ENCODE measurements at regions not wholly inside any gene's neighbourhood (a gene's known extent, or its start where the extent isn't known, plus 50 kb on each side); places are given as distances from the start of the nearest gene placed in this dataset.

DNA sequence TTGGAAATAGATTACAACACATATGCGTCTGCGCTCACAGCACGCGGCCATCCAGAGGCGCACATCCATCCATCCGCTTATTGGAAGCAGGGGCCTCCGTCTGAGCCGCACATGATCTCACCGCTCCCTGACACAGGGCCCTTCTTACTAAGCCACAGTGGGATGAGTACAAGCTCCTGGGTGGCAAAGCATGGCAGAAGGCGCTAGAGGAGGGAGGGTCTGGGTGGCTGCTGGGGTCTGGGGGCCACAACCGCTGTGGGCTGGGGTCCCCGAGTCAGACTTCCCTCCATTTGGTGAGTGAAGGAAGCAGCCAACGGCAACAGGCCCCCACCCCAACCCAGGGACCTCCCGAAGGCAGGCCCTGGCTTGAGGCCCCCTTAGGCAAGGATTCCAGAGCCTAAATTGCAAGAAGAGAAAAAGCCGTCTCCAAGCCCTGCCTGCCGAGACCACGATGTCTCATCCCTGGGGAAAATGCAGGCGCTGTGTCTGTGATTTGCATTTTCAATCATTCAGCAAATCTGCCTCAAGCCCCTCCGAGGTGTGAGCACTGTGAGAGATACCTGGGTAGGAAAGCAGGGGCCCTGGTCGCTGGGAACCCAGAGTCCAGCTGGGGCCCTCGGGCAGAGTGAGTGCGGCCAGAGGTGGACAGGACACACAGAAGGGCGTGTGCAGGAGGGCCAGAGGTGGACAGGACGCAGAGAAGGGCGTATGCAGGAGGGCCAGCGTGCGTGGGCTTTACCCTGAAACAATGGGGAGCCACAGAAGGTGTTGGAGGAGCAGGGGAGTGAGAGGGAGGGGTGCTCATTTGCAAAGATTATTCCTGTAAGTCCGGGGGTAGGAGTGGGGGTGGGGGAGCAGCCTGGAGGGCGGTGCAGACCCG is 135.7 kb downstream of the OLFM1 start:
- no peak for ATAC-seq
- no peak for FAIRE-seq
- intact Hi-C loops (cut with micrococcal nuclease) = no loop called here
- POLR2A ChIA-PET = interaction anchor here (0.6 kb wide), 2 partner anchors 12 to 25 kb away, joined by 3 read pairs; no protein-coding TSS in a partner anchor
- H3K9me3 ChIP-seq (replicated peaks; ENCODE audit: control insufficient read depth, insufficient read depth, low read depth, low read length) = peaks cover 6% of the 10 kb centered on the region; the same call in 1 of the 2 replicates
- BruUV-seq (replicated peaks) = no TSS peak
- in situ Hi-C loops (cut with MboI) = no loop called here
- CTCF ChIA-PET (ENCODE audit: low intra/inter-chr PET ratio) = no interaction called here
- no peak overlapping the region for H2AFZ ChIP-seq (ENCODE audit: low read depth, low read length)
- H3K9me1 ChIP-seq (ENCODE audit: control insufficient read depth, insufficient read depth, low read length) = no peaks in the 10 kb centered on the region
- 4% methylated on average over 28 of the region's 30 CpGs for WGBS (ENCODE audit: insufficient coverage, low coverage, missing lambda C conversion rate)
- TF ChIP-seq POLR3G (IDR thresholded peaks at IDR 0.05; ENCODE audit: extremely low read depth, insufficient read length, insufficient replicate concordance) = no peak
- TF ChIP-seq ARNT (IDR thresholded peaks at IDR 0.05) = no peak
- TF ChIP-seq, protein P1, sequence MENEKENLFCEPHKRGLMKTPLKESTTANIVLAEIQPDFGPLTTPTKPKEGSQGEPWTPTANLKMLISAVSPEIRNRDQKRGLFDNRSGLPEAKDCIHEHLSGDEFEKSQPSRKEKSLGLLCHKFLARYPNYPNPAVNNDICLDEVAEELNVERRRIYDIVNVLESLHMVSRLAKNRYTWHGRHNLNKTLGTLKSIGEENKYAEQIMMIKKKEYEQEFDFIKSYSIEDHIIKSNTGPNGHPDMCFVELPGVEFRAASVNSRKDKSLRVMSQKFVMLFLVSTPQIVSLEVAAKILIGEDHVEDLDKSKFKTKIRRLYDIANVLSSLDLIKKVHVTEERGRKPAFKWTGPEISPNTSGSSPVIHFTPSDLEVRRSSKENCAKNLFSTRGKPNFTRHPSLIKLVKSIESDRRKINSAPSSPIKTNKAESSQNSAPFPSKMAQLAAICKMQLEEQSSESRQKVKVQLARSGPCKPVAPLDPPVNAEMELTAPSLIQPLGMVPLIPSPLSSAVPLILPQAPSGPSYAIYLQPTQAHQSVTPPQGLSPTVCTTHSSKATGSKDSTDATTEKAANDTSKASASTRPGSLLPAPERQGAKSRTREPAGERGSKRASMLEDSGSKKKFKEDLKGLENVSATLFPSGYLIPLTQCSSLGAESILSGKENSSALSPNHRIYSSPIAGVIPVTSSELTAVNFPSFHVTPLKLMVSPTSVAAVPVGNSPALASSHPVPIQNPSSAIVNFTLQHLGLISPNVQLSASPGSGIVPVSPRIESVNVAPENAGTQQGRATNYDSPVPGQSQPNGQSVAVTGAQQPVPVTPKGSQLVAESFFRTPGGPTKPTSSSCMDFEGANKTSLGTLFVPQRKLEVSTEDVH (IDR thresholded peaks at IDR 0.05; ENCODE audit: low read depth, partially characterized antibody) = no peak
- TF ChIP-seq NR1H2 (CRISPR knock-in tag; IDR thresholded peaks at IDR 0.05) = no peak
- TF ChIP-seq, protein P2, sequence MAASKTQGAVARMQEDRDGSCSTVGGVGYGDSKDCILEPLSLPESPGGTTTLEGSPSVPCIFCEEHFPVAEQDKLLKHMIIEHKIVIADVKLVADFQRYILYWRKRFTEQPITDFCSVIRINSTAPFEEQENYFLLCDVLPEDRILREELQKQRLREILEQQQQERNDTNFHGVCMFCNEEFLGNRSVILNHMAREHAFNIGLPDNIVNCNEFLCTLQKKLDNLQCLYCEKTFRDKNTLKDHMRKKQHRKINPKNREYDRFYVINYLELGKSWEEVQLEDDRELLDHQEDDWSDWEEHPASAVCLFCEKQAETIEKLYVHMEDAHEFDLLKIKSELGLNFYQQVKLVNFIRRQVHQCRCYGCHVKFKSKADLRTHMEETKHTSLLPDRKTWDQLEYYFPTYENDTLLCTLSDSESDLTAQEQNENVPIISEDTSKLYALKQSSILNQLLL (CRISPR knock-in tag; IDR thresholded peaks at IDR 0.05; ENCODE audit: borderline replicate concordance) = no peak
- no peak for TF ChIP-seq NRF1 (conservative IDR thresholded peaks at IDR 0.05 in 1 of 2, IDR thresholded peaks at IDR 0.05 in 1 of 2)
- no peak for DNase-seq (ENCODE audit: extremely low read depth in 1 of 4, low spot score in 3 of 4)
- H3K36me3 ChIP-seq (ENCODE audit: control insufficient read depth, insufficient read depth, low read length) = no peaks in the 10 kb centered on the region
- H3K4me1 ChIP-seq (replicated peaks in 1 of 2; ENCODE audit: control insufficient read depth in 2 of 2, insufficient read depth in 2 of 2, low read length in 2 of 2) = peaks cover 0 to 6% of the 10 kb centered on the region in 2 experiments; a peak in 1 of 5 replicates
- no peaks in the 10 kb centered on the region; the same call in 1 of the 2 replicates for H4K20me1 ChIP-seq (replicated peaks; ENCODE audit: control insufficient read depth, insufficient read depth, low read length)
- peaks cover 0 to 39% of the 10 kb centered on the region in 2 experiments; a peak in 3 of 5 replicates for H3K27me3 ChIP-seq (ENCODE audit: control insufficient read depth in 2 of 2, insufficient read depth in 2 of 2, low read length in 2 of 2)
- H3K9ac ChIP-seq (ENCODE audit: insufficient read depth in 1 of 2, low read depth in 2 of 2, low read length in 2 of 2) = no peak overlapping the region
- H3K27ac ChIP-seq (ENCODE audit: extremely low read depth, low read depth, low read length) = no peak overlapping the region
- H3K4me2 ChIP-seq (ENCODE audit: insufficient read depth, low read length) = no peak overlapping the region
- H3K4me3 ChIP-seq = no peak overlapping the region
- no peaks in the 10 kb centered on the region for H3K79me2 ChIP-seq (ENCODE audit: control insufficient read depth, insufficient read depth, low read length)

Data from K562 (cell line).